CD14-positive monocyte (primary cell): ENCODE measurements at regions not wholly inside any gene's neighbourhood (a gene's known extent, or its start where the extent isn't known, plus 50 kb on each side); places are given as distances from the start of the nearest gene placed in this dataset.

Source experiments
- DNase-seq, 3 donors: peaks; one replicate each; pipeline ENCODE4 v3.0.0-alpha.2; 2011 to 2022
- H2AFZ ChIP-seq: 2 replicates; pipeline ENCODE4 v1.6.0; 2012; ENCODE audit warnings: mild to moderate bottlenecking, low read depth, low read length, inconsistent platforms; ENCODE audit not compliant: insufficient read depth, poor library complexity, severe bottlenecking
- H3K27ac ChIP-seq, 2 donors: 1 replicate in 1 of 2; 2 replicates in 1 of 2; pipeline ENCODE4 v1.5.1; 2012 to 2013; ENCODE audit warnings: low read length in 2 of 2, control low read depth in 1 of 2, inconsistent platforms in 1 of 2, low read depth in 1 of 2, mild to moderate bottlenecking in 1 of 2
- H3K27me3 ChIP-seq, 2 donors: one replicate each; pipeline versions ENCODE4 v1.6.0 to v1.6.1; 2011 to 2013; ENCODE audit warnings: low read length in 2 of 2; ENCODE audit not compliant: control insufficient read depth in 2 of 2, insufficient read depth in 2 of 2
- H3K36me3 ChIP-seq, 2 donors: replicated peaks in 1 of 2; 1 replicate in 1 of 2; 2 replicates in 1 of 2; pipeline versions ENCODE4 v1.5.1 to v1.6.1; 2012 to 2013; ENCODE audit warnings: low read length in 2 of 2, control low read depth in 1 of 2, inconsistent platforms in 1 of 2, mild to moderate bottlenecking in 1 of 2; ENCODE audit not compliant: insufficient read depth in 2 of 2, control insufficient read depth in 1 of 2
- H3K4me1 ChIP-seq, 2 donors: 1 replicate in 1 of 2; 2 replicates in 1 of 2; pipeline versions ENCODE4 v1.5.1 to v1.6.1; 2012 to 2013; ENCODE audit warnings: low read length in 2 of 2, control low read depth in 1 of 2, inconsistent platforms in 1 of 2, mild to moderate bottlenecking in 1 of 2, moderate library complexity in 1 of 2; ENCODE audit not compliant: insufficient read depth in 2 of 2, control insufficient read depth in 1 of 2
- H3K4me2 ChIP-seq: replicated peaks from 2 replicates; pipeline ENCODE3; 2012; ENCODE audit warnings: low read length, moderate library complexity, mild to moderate bottlenecking; ENCODE audit not compliant: poor library complexity, severe bottlenecking; ENCODE audit errors: extremely low read depth
- H3K4me3 ChIP-seq, 3 experiments: fragments of 200-600 bp in 1 of 3; sonication (generic) in 1 of 3; replicated peaks in 1 of 3; 1 replicate in 2 of 3; 2 replicates in 1 of 3; pipeline ENCODE4 v1.5.1; 2011 to 2013; ENCODE audit warnings: low read length in 3 of 3, mild to moderate bottlenecking in 3 of 3, control low read depth in 2 of 3, low read depth in 2 of 3, inconsistent platforms in 1 of 3, moderate library complexity in 1 of 3
- H3K79me2 ChIP-seq: 2 replicates; pipeline ENCODE4 v1.6.0; 2012; ENCODE audit warnings: mild to moderate bottlenecking, control low read depth, inconsistent platforms, low read length, moderate library complexity; ENCODE audit not compliant: insufficient read depth
- H3K9ac ChIP-seq: 2 replicates; pipeline ENCODE4 v1.6.0; 2017; ENCODE audit warnings: low read length, mild to moderate bottlenecking; ENCODE audit not compliant: insufficient read depth, poor library complexity, severe bottlenecking
- H3K9me3 ChIP-seq, 2 donors: replicated peaks in 1 of 2; 1 replicate in 1 of 2; 2 replicates in 1 of 2; pipeline versions ENCODE4 v1.5.1 to v1.6.1; 2012 to 2013; ENCODE audit warnings: low read length in 2 of 2, control low read depth in 1 of 2; ENCODE audit not compliant: control insufficient read depth in 1 of 2, insufficient read depth in 1 of 2
- H4K20me1 ChIP-seq: 2 replicates; pipeline ENCODE4 v1.6.0; 2012; ENCODE audit warnings: mild to moderate bottlenecking, low read length, control low read depth, moderate library complexity; ENCODE audit not compliant: insufficient read depth
- H3K27ac Mint-ChIP-seq, 7 donors: one replicate each; pipeline ENCODE4 v1.8.0; 2020; ENCODE audit warnings: mild to moderate bottlenecking in 7 of 7, mixed read lengths in 7 of 7, moderate library complexity in 6 of 7, inconsistent platforms in 2 of 7
- H3K27me3 Mint-ChIP-seq, 3 donors: one replicate each; pipeline ENCODE4 v1.8.0; 2021 to 2022; ENCODE audit warnings: low read depth in 3 of 3, mild to moderate bottlenecking in 3 of 3, mixed read lengths in 3 of 3, moderate library complexity in 3 of 3, inconsistent platforms in 1 of 3
- H3K36me3 Mint-ChIP-seq, 2 donors: one replicate each; pipeline ENCODE4 v1.8.0; 2020; ENCODE audit warnings: mixed read lengths in 2 of 2, inconsistent platforms in 1 of 2, mild to moderate bottlenecking in 1 of 2
- H3K4me1 Mint-ChIP-seq: one replicate; pipeline ENCODE4 v1.8.0; 2020; ENCODE audit warnings: mild to moderate bottlenecking, mixed read lengths
- H3K4me3 Mint-ChIP-seq, 2 donors: one replicate each; pipeline ENCODE4 v1.8.0; 2020; ENCODE audit warnings: mild to moderate bottlenecking in 2 of 2, mixed read lengths in 2 of 2, moderate library complexity in 1 of 2
- H3K9me3 Mint-ChIP-seq, 7 donors: one replicate each; pipeline ENCODE4 v1.8.0; 2020 to 2022; ENCODE audit warnings: mixed read lengths in 7 of 7, mild to moderate bottlenecking in 6 of 7, moderate library complexity in 6 of 7, inconsistent platforms in 2 of 7
- WGBS: methylation state at CpG from one replicate; pipeline ENCODE4 v1.1.5; 2013; ENCODE audit warnings: missing lambda C conversion rate; ENCODE audit not compliant: insufficient coverage; 5-methylcytosine and 5-hydroxymethylcytosine counted together
- intact Hi-C, 2 donors: fragments of 100-400 bp; cut with micrococcal nuclease; formaldehyde crosslinking; loops; one replicate each; pipeline versions ENCODE4 v1.15.0 to v1.15.1; 2023
- TF ChIP-seq, protein P1 (sequence below): fragments of 200-600 bp; IDR thresholded peaks from one replicate; pipeline ENCODE4 v1.8.0; 2022; ENCODE audit warnings: antibody characterized with exemption, mild to moderate bottlenecking

DNA sequence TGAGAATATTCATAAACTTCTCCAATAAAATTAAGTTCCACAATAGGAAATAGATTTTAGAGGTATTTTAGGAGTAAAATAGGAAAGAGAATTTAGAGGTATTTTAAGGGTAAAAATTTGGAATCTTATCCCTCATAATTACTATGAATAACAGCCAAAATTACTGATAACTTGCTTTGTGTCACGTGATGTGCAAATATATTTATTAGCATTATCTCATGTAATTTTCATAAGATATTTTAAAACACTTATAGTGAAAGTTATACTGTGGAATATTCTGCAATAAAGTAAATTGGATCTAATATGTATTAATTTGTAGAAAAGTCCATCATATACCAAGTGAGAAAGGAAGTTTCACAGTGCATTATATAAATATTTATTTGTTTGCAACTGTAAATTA lies 64.2 kb upstream of the VWDE start:
- no peak overlapping the region for H3K4me3 ChIP-seq
- no peaks in the 10 kb centered on the region for H3K27me3 ChIP-seq
- no peaks in the 10 kb centered on the region for H3K4me1 ChIP-seq
- TF ChIP-seq, protein P1, sequence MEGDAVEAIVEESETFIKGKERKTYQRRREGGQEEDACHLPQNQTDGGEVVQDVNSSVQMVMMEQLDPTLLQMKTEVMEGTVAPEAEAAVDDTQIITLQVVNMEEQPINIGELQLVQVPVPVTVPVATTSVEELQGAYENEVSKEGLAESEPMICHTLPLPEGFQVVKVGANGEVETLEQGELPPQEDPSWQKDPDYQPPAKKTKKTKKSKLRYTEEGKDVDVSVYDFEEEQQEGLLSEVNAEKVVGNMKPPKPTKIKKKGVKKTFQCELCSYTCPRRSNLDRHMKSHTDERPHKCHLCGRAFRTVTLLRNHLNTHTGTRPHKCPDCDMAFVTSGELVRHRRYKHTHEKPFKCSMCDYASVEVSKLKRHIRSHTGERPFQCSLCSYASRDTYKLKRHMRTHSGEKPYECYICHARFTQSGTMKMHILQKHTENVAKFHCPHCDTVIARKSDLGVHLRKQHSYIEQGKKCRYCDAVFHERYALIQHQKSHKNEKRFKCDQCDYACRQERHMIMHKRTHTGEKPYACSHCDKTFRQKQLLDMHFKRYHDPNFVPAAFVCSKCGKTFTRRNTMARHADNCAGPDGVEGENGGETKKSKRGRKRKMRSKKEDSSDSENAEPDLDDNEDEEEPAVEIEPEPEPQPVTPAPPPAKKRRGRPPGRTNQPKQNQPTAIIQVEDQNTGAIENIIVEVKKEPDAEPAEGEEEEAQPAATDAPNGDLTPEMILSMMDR: no peak
- WGBS: no CpG with 5 or more reads among the region's 1 CpG
- H3K27ac ChIP-seq: no peak overlapping the region
- Mint-ChIP-seq H3K9me3 (peaks cover 0 to 6% (median 0%) of the 10 kb centered on the region in 7 donors), H3K4me1 (no peaks in the 10 kb centered on the region), H3K27me3 (peaks cover 0 to 3% (median 0%) of the 10 kb centered on the region in 3 donors), H3K36me3 (no peaks in the 10 kb centered on the region), H3K27ac (no peak overlapping the region), H3K4me3 (no peak overlapping the region)
- H3K36me3 ChIP-seq: no peaks in the 10 kb centered on the region
- no peak overlapping the region for H3K4me2 ChIP-seq
- H4K20me1 ChIP-seq: no peaks in the 10 kb centered on the region
- no peak for DNase-seq
- H3K79me2 ChIP-seq: no peaks in the 10 kb centered on the region
- intact Hi-C loops: no loop called here
- H3K9ac ChIP-seq: no peak overlapping the region
- no peak overlapping the region for H2AFZ ChIP-seq
- H3K9me3 ChIP-seq: peaks cover 0 to 3% of the 10 kb centered on the region in 2 donors

DNA sequence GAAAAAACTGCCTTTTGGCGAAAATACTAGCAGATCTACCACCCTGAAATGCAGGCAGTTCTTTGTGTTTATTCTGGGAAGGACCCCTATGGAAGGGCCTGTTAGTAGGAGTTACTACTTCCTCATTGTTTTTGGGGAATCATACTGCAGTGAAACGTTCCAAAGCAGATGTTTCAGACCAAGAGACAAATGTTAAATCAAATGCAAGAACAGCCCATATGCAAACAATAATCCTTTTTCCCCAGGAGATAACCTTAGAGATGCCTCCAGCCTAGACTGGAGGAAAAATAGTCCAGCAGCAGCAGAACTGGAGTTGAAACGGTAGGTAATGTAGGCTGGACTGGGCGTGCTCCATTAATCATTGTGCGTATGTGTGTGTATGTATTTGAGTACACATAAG lies 65.9 kb upstream of the VWDE start:
- H3K4me3 Mint-ChIP-seq: no peak overlapping the region
- H3K4me1 Mint-ChIP-seq: no peaks in the 10 kb centered on the region
- Histone ChIP-seq H4K20me1 (no peaks in the 10 kb centered on the region), H3K27ac (no peak overlapping the region), H3K36me3 (no peaks in the 10 kb centered on the region), H3K9ac (no peak overlapping the region), H3K4me2 (no peak overlapping the region), H3K4me1 (no peaks in the 10 kb centered on the region), H3K9me3 (peaks cover 0 to 3% of the 10 kb centered on the region in 2 donors), H3K79me2 (no peaks in the 10 kb centered on the region), H3K4me3 (no peak overlapping the region), H3K27me3 (no peaks in the 10 kb centered on the region), H2AFZ (no peak overlapping the region)
- 74% methylated on average over 4 of the region's 5 CpGs for WGBS
- H3K27me3 Mint-ChIP-seq: peaks cover 0 to 3% (median 0%) of the 10 kb centered on the region in 3 donors
- TF ChIP-seq, protein P1: no peak
- no peaks in the 10 kb centered on the region for H3K36me3 Mint-ChIP-seq
- H3K9me3 Mint-ChIP-seq: peaks cover 0 to 6% (median 0%) of the 10 kb centered on the region in 7 donors
- DNase-seq: no peak
- H3K27ac Mint-ChIP-seq: no peak overlapping the region
- intact Hi-C loops: no loop called here
